HepG2 (cell line): ENCODE measurements at regions not wholly inside any gene's neighbourhood (a gene's known extent, or its start where the extent isn't known, plus 50 kb on each side); places are given as distances from the start of the nearest gene placed in this dataset.

ENCODE experiments used
- ATAC-seq: fragments of 200-7000 bp; cut with Tn5 transposase; 3 replicates; pipeline ENCODE4 v1.9.1; 2020; ENCODE audit warnings: mild to moderate bottlenecking, moderate library complexity
- BruUV-seq: library from RNA; stranded (reverse); fragments of 400-500 nt; replicated peaks from 2 replicates; lab custom pipeline; 2021; lab: Mats Ljungman, UMichigan
- CTCF ChIA-PET: fragments of 300-600 bp; formaldehyde crosslinking; extraction: SDS; loops from one replicate; lab custom pipeline; 2021; ENCODE audit warnings: low total read pairs, inconsistent platforms, low intra/inter-chr PET ratio; lab: Yijun Ruan, JAX
- POLR2A ChIA-PET: fragments of 350-600 bp; sonication (Branson Sonifier 250); formaldehyde crosslinking; loops from one replicate; lab custom pipeline; 2020; ENCODE audit warnings: antibody characterized with exemption, inconsistent platforms; lab: Yijun Ruan, JAX
- DNase-seq: peaks from one replicate; pipeline ENCODE4 v3.0.0-alpha.2; 2015; ENCODE audit warnings: low spot score
- FAIRE-seq: peaks from 3 replicates; lab custom pipeline; 2011; peaks lifted over from hg19 to GRCh38; lab: Jason Lieb, UNC
- H2AFZ ChIP-seq: one replicate; pipeline ENCODE4 v1.6.1; 2011; ENCODE audit warnings: low read length, inconsistent platforms
- H3K27ac ChIP-seq: fragments of 300-600 bp; 3 replicates; pipeline ENCODE4 v1.8.0; 2011; ENCODE audit warnings: mixed run types, mild to moderate bottlenecking, mixed read lengths, low read length, inconsistent platforms; ENCODE audit not compliant: insufficient read depth; ENCODE audit errors: extremely low read length
- H3K27me3 ChIP-seq, 2 experiments: fragments of 200-600 bp in 1 of 2; 2 replicates in 1 of 2; 3 replicates in 1 of 2; pipeline versions ENCODE4 v1.6.0 to v1.8.0; 2011; ENCODE audit warnings: low read length in 2 of 2, mild to moderate bottlenecking in 2 of 2, moderate library complexity in 2 of 2, inconsistent platforms in 1 of 2; ENCODE audit not compliant: insufficient read depth in 2 of 2, control insufficient read depth in 1 of 2
- H3K36me3 ChIP-seq, 2 experiments: fragments of 200-600 bp in 1 of 2; replicated peaks in 1 of 2; 2 replicates in 1 of 2; 3 replicates in 1 of 2; pipeline versions ENCODE4 v1.5.1 to v1.8.0; 2011; ENCODE audit warnings: low read length in 2 of 2, inconsistent platforms in 1 of 2; ENCODE audit not compliant: insufficient read depth in 2 of 2, control insufficient read depth in 1 of 2
- H3K4me1 ChIP-seq: 2 replicates; pipeline ENCODE4 v1.5.1; 2012; ENCODE audit warnings: low read length, inconsistent platforms; ENCODE audit not compliant: insufficient read depth
- H3K4me2 ChIP-seq: 2 replicates; pipeline ENCODE4 v1.6.0; 2011; ENCODE audit warnings: low read depth, low read length, inconsistent platforms
- H3K4me3 ChIP-seq, 3 experiments: fragments of 200-600 bp in 1 of 3; sonication (generic), shearing (Covaris generic) in 1 of 3; replicated peaks in 1 of 3; 2 replicates each; pipeline ENCODE4 v1.5.1; 2011 to 2016; ENCODE audit warnings: low read length in 3 of 3, inconsistent platforms in 2 of 3, low read depth in 2 of 3, mild to moderate bottlenecking in 2 of 3, control low read depth in 1 of 3, mixed read lengths in 1 of 3; ENCODE audit not compliant: insufficient read depth in 1 of 3
- H3K79me2 ChIP-seq: one replicate; pipeline ENCODE4 v1.6.1; 2011; ENCODE audit warnings: low read length, inconsistent platforms; ENCODE audit not compliant: insufficient read depth
- H3K9ac ChIP-seq: 2 replicates; pipeline ENCODE4 v1.6.0; 2011; ENCODE audit warnings: mild to moderate bottlenecking, low read depth, low read length, inconsistent platforms; ENCODE audit not compliant: insufficient read depth
- H3K9me3 ChIP-seq: 2 replicates; pipeline ENCODE4 v1.5.1; 2012; ENCODE audit warnings: mild to moderate bottlenecking, low read length
- H4K20me1 ChIP-seq: 2 replicates; pipeline ENCODE4 v1.6.0; 2011; ENCODE audit warnings: inconsistent platforms, mild to moderate bottlenecking, low read length, moderate library complexity; ENCODE audit not compliant: insufficient read depth
- ATM ChIP-seq: fragments of 450-650 bp; IDR thresholded peaks from 2 replicates; pipeline ENCODE4 v1.7.1; 2017; ENCODE audit warnings: mild to moderate bottlenecking, borderline replicate concordance
- CTCF ChIP-seq: sonication (generic); formaldehyde crosslinking; IDR thresholded peaks from 2 replicates; pipeline ENCODE4 v1.5.0; 2020; ENCODE audit warnings: mild to moderate bottlenecking, missing genetic modification reagents, moderate library complexity
- FOXM1 ChIP-seq: sonication (generic); formaldehyde crosslinking; IDR thresholded peaks from 2 replicates; pipeline ENCODE4 v1.5.0; 2020; ENCODE audit warnings: missing genetic modification reagents
- MAFF ChIP-seq: IDR thresholded peaks from 2 replicates; pipeline ENCODE4 v1.6.1; 2011; ENCODE audit warnings: low read depth, low read length, improper control_type of control experiment
- MAFK ChIP-seq, 2 experiments: IDR thresholded peaks in 1 of 2; conservative IDR thresholded peaks in 1 of 2; 2 replicates each; pipeline ENCODE4 v1.6.1; 2011; ENCODE audit warnings: improper control_type of control experiment in 2 of 2, low read length in 2 of 2
- RAD21 ChIP-seq: fragments of 450-650 bp; formaldehyde crosslinking; IDR thresholded peaks from 2 replicates; pipeline ENCODE4 v1.5.0; 2020; ENCODE audit warnings: mild to moderate bottlenecking
- RERE ChIP-seq: IDR thresholded peaks from 2 replicates; pipeline ENCODE4 v1.6.1; 2016; ENCODE audit warnings: low read depth, missing genetic modification reagents, missing compliant biosample characterization
- SMC3 ChIP-seq: IDR thresholded peaks from 2 replicates; pipeline ENCODE4 v1.6.1; 2011; ENCODE audit warnings: low read length, improper control_type of control experiment
- TFDP2 ChIP-seq: sonication (generic); formaldehyde crosslinking; IDR thresholded peaks from 2 replicates; pipeline ENCODE4 v1.4.0; 2020; ENCODE audit warnings: missing genetic modification reagents
- ZBTB8A ChIP-seq: sonication (generic); formaldehyde crosslinking; IDR thresholded peaks from 2 replicates; pipeline ENCODE4 v1.4.0; 2020; ENCODE audit warnings: mild to moderate bottlenecking, low read depth, missing genetic modification reagents, borderline replicate concordance
- ZNF234 ChIP-seq: sonication (generic); formaldehyde crosslinking; conservative IDR thresholded peaks from 2 replicates; pipeline ENCODE4 v1.5.1; 2020; ENCODE audit warnings: mild to moderate bottlenecking, missing genetic modification reagents
- ZNF800 ChIP-seq: sonication (generic); formaldehyde crosslinking; IDR thresholded peaks from 2 replicates; pipeline ENCODE4 v1.4.0; 2020; ENCODE audit warnings: missing genetic modification reagents
- WGBS: methylation state at CpG from one replicate; pipeline ENCODE4 v1.1.6; 2017; ENCODE audit warnings: low lambda C conversion rate; 5-methylcytosine and 5-hydroxymethylcytosine counted together
- in situ Hi-C: cut with HindIII; loops from 2 replicates; pipeline ENCODE4 v1.10.0; 2017; ENCODE audit warnings: low pct_unique_long_range_greater_than_20kb; ENCODE audit not compliant: extremely low pct_ligation_motif_present
- intact Hi-C: fragments of 100-400 bp; cut with micrococcal nuclease; formaldehyde crosslinking; loops from one replicate; pipeline ENCODE4 v1.10.0; 2022; ENCODE audit not compliant: unreplicated experiment

DNA sequence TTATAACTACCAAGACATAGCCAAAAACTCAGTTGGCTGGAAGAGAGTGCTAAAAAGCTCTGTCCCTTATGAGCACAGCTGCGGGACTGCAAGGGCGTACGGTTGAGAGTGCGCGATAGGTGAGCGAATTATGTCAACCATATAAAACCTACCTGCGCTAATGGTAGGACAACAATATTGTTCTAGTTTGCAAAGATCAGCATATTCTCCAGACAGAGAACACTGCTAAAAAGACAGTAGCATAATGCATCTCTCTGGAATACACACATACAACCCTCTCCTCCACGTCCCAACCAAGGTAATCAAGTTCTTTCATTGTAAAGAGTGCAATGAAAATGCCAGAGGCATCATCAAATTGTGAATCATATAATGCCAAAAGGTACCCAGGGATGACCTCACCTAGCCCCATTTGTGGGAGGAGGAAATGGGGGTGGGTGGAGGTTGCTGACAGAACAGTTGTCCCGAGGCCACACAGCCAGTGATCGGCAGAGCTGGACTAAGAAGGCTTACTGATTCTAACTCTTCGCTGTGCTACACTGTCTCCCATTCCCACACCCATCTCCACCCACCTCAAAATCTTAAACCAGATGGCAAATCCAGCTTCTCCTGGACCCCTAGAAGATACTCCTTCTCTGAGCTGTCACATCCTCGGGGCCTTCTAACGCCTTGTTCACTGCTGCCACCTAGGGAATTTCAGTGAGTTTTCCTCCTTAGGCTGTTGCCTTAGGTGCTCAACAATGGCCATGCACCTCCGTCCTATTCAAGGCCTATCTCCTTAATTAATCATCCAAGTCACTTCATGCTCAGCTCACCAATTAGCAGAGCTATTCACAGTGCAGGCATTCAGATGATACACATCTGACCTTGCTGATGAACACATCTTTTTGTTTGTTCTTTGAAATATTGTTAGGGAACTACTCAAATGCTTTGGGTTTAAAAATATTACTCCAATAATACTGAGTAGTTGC is 60.7 kb downstream of the RPL22L1 start:
- ATAC-seq, result peak; percentile 88
- H3K27me3 ChIP-seq, result peaks cover 0 to 17% of the 10 kb centered on the region in 2 experiments; a peak in 1 of 5 replicates
- no peaks in the 10 kb centered on the region for H3K79me2 ChIP-seq
- no peaks in the 10 kb centered on the region for H3K36me3 ChIP-seq
- BruUV-seq, result no TSS peak
- no peak overlapping the region for H2AFZ ChIP-seq
- ChIA-PET CTCF (interaction anchor here (1.1 kb wide), 1 partner anchor 396 kb away, joined by 3 read pairs; no protein-coding TSS in a partner anchor), POLR2A (no interaction called here)
- H3K9ac ChIP-seq, result no peak overlapping the region
- H3K4me2 ChIP-seq, result no peak overlapping the region
- in situ Hi-C loops (loop anchor here (25.0 kb wide), 1 partner anchor 497 kb away; no protein-coding TSS in a partner anchor), intact Hi-C loops (loop anchor here (10.0 kb wide), 1 partner anchor 314 kb away; no protein-coding TSS in a partner anchor)
- DNase-seq, result peak; percentile 30
- no peak overlapping the region for H3K27ac ChIP-seq
- H3K4me3 ChIP-seq, result no peak overlapping the region
- H3K9me3 ChIP-seq, result no peaks in the 10 kb centered on the region
- H4K20me1 ChIP-seq, result no peaks in the 10 kb centered on the region; the same call in 1 of the 2 replicates
- 57% methylated on average over 14 of the region's 14 CpGs for WGBS
- peak; percentile 81 for FAIRE-seq
- no peaks in the 10 kb centered on the region for H3K4me1 ChIP-seq
- TF ChIP-seq ZNF234 (CRISPR knock-in tag), result no peak
- no peak for TF ChIP-seq ZNF800 (CRISPR knock-in tag)
- TF ChIP-seq RERE, result no peak
- peak; percentile 45; the same call in 1 of the 2 replicates for TF ChIP-seq MAFF
- peak; percentile 55; the same call in 1 of the 2 replicates for TF ChIP-seq RAD21 (CRISPR knock-in tag)
- peak; percentile 35 to 69; a peak in 3 of 4 replicates for TF ChIP-seq MAFK (conservative IDR thresholded peaks at IDR 0.05 in 1 of 2, IDR thresholded peaks at IDR 0.05 in 1 of 2; ENCODE audit: low read length in 2 of 2)
- TF ChIP-seq SMC3, result peak; percentile 65
- no peak for TF ChIP-seq TFDP2
- TF ChIP-seq ATM, result no peak
- TF ChIP-seq ZBTB8A (CRISPR knock-in tag), result no peak
- TF ChIP-seq FOXM1 (CRISPR knock-in tag), result no peak
- TF ChIP-seq CTCF (CRISPR knock-in tag), result peak; percentile 75
